GM08714 (cell line): ENCODE measurements at regions not wholly inside any gene's neighbourhood (a gene's known extent, or its start where the extent isn't known, plus 50 kb on each side); places are given as distances from the start of the nearest gene placed in this dataset.
"Not testable (repeated sequence)": the region's sequence is repeated elsewhere in the genome, so short reads cannot be mapped to it uniquely, and the experiment has no call there.

ENCODE experiments used
- H3K4me3 ChIP-seq: fragments of 200-500 bp; sonication (Bioruptor generic); 2 replicates; pipeline ENCODE4 v1.5.1; 2014; ENCODE audit warnings: mild to moderate bottlenecking, low read length, inconsistent platforms
- ZNF274 ChIP-seq: IDR thresholded peaks from 2 replicates; pipeline ENCODE4 v1.6.1; 2012; ENCODE audit warnings: mild to moderate bottlenecking, low read depth, low read length

DNA sequence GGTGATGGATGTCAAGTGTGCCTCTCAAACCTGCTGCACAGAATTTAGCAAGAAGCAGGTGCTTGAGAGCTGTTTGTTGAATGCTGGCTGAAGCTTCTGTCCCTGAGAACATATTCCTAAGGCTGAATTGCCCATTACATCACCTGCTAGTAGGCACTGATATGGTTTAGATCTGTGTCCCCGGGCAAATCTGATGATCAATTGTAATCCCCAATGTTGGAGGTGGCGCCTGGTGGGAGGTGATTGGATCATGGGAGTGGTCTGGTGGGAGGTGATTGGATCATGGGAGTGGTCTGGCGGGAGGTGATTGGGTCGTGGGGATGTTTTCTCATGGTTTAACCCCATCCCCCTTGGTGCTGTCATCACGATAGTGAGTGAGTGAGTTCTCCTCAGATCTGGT lies 128.0 kb downstream of the HRH4 start:
- no peak for TF ChIP-seq ZNF274
- H3K4me3 ChIP-seq, result no peak overlapping the region

- no peak overlapping the region for H3K4me3 ChIP-seq
Measured at GRCh38 chr18:24590946-24591345, 130.5 kb downstream of the HRH4 start.

DNA sequence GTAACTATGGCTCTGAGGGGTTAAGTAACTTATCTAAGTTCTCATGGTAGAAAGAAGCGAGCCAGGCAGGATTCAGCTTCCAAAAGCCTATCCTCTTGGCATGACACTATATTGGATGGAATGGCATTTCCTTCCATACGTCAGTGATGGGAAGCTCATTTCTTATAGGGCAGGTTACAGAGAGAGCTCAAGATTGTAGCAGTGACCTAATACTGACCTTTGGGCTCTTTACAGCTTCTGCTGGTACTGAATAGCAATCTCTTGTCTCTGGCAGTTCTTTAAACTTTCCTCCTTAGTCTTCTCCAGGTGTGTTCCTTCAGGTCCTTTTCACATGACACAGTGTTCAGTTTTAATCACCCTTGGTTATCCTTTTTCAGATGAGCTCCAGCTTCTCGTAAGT lies 133.0 kb downstream of the HRH4 start:
- no peak overlapping the region for H3K4me3 ChIP-seq
- no peak for TF ChIP-seq ZNF274

More at GRCh38 chr18:24590946-24591345, 130.5 kb downstream of the HRH4 start:
- no peak for TF ChIP-seq ZNF274

- no peak overlapping the region for H3K4me3 ChIP-seq
- no peak for TF ChIP-seq ZNF274
Measured at GRCh38 chr18:24593886-24594285, 133.4 kb downstream of the HRH4 start.

GRCh38 chr18:24595561-24596031 lies 135.2 kb downstream of the HRH4 start:
- H3K4me3 ChIP-seq, result no peak overlapping the region
- TF ChIP-seq ZNF274, result no peak

- H3K4me3 ChIP-seq, result no peak overlapping the region
- TF ChIP-seq ZNF274, result no peak
Measured at GRCh38 chr18:24600076-24600654, 139.7 kb downstream of the HRH4 start.

DNA sequence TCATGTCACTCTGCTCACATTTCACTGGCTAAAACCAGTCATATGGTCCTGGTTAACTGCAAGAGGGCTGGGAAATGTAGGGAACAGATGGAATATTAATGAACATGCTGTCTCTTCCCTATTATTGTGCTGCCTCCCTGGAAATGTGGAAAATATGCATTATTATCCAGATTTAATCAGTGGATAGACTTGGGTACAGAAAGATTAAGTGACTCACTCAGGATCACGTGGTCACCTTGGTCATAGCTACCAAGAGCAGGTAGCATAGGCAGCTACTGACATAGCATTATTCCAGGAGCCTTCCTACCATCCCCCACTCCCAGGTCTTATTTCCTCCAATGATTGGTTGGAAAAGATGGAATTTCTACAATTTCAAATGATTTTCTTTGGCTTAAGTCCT lies 141.1 kb downstream of the HRH4 start:
- no peak overlapping the region for H3K4me3 ChIP-seq
- TF ChIP-seq ZNF274, result no peak

GRCh38 chr18:24602201-24602600 lies 141.8 kb downstream of the HRH4 start:
- no peak for TF ChIP-seq ZNF274
- H3K4me3 ChIP-seq, result no peak overlapping the region

GRCh38 chr18:24603151-24603550 lies 142.7 kb downstream of the HRH4 start:
- no peak for TF ChIP-seq ZNF274
- no peak overlapping the region for H3K4me3 ChIP-seq

- no peak overlapping the region for H3K4me3 ChIP-seq
- no peak for TF ChIP-seq ZNF274
Measured at GRCh38 chr18:24605444-24605843, 145.0 kb downstream of the HRH4 start.

DNA sequence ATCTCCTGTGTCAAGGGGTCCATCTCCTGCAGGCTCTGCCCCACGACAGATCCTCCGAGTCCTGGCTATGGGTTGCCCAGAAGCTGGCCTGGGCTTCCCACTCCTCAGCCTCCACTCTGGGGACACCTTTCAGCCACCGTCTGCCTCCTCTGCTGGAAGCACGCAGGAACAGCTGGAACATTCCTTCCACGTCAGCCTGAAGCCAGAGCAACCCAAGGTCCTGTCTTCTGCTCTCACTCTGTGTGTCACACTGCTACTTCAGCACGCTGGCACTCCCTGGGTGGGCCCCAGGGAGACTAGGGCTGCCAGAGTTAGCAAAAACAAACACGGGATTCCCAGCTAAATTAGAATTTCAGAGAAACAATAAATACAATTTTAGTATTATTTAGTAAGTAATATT lies 148.8 kb downstream of the HRH4 start:
- H3K4me3 ChIP-seq, result no peak overlapping the region
- no peak for TF ChIP-seq ZNF274

GRCh38 chr18:24611075-24611474 lies 150.6 kb downstream of the HRH4 start:
- no peak overlapping the region for H3K4me3 ChIP-seq
- TF ChIP-seq ZNF274, result no peak

- H3K4me3 ChIP-seq, result no peak overlapping the region
- TF ChIP-seq ZNF274, result no peak
Measured at GRCh38 chr18:24613896-24614640, 153.6 kb downstream of the HRH4 start.

GRCh38 chr18:24616653-24617052 lies 156.2 kb downstream of the HRH4 start:
- H3K4me3 ChIP-seq, result no peak overlapping the region
- TF ChIP-seq ZNF274, result no peak

DNA sequence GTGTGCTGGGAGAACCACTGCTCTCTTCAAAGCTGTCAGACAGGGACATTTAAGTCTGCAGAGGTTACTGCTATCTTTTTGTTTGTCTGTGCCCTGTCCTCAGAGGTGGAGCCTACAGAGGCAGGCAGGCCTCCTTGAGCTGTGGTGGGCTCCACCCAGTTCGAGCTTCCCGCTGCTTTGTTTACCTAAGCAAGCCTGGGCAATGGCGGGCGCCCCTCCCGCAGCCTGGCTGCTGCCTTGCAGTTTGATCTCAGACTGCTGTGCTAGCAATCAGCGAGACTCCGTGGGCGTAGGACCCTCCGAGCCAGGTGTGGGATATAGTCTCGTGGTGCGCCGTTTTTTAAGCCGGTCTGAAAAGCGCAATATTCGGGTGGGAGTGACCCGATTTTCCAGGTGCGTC lies 164.0 kb downstream of the HRH4 start:
- not testable (repeated sequence) for H3K4me3 ChIP-seq

- H3K4me3 ChIP-seq, result no peak overlapping the region
- no peak for TF ChIP-seq ZNF274
Measured at GRCh38 chr18:24627644-24628315, 167.3 kb downstream of the HRH4 start.
